Hepatocyte (in vitro differentiated cells): ENCODE measurements at regions not wholly inside any gene's neighbourhood (a gene's known extent, or its start where the extent isn't known, plus 50 kb on each side); places are given as distances from the start of the nearest gene placed in this dataset.
A peak's percentile ranks its signal among the peaks of the same experiment; 100 is the strongest.

ENCODE experiments used
- DNase-seq: peaks from one replicate; pipeline ENCODE4 v3.0.0-alpha.2; 2016; ENCODE audit warnings: low spot score
- H2AFZ ChIP-seq: fragments of 200-600 bp; sonication (generic); 2 replicates; pipeline ENCODE4 v1.6.0; 2016; ENCODE audit warnings: antibody characterized with exemption, mild to moderate bottlenecking
- H3K27ac ChIP-seq: fragments of 200-600 bp; sonication (generic); 2 replicates; pipeline ENCODE4 v1.5.1; 2016; ENCODE audit warnings: mild to moderate bottlenecking
- H3K27me3 ChIP-seq: fragments of 200-600 bp; sonication (generic); 2 replicates; pipeline ENCODE4 v1.6.1; 2016
- H3K36me3 ChIP-seq: fragments of 200-600 bp; sonication (generic); replicated peaks from 2 replicates; pipeline ENCODE4 v1.5.1; 2016; ENCODE audit warnings: low read depth; ENCODE audit not compliant: insufficient read depth
- H3K4me1 ChIP-seq: fragments of 200-600 bp; sonication (generic); 2 replicates; pipeline ENCODE4 v1.5.1; 2016; ENCODE audit warnings: mild to moderate bottlenecking, moderate library complexity; ENCODE audit not compliant: insufficient read depth
- H3K4me2 ChIP-seq: fragments of 200-600 bp; sonication (generic); 2 replicates; pipeline ENCODE4 v1.6.0; 2016
- H3K4me3 ChIP-seq: fragments of 200-600 bp; sonication (generic); 2 replicates; pipeline ENCODE4 v1.5.1; 2016; ENCODE audit warnings: mild to moderate bottlenecking
- H3K79me2 ChIP-seq: fragments of 200-600 bp; sonication (generic); 2 replicates; pipeline ENCODE4 v1.6.0; 2017; ENCODE audit warnings: mild to moderate bottlenecking
- H3K9me2 ChIP-seq: fragments of 200-600 bp; sonication (generic); replicated peaks from 2 replicates; pipeline ENCODE4 v1.6.0; 2017; ENCODE audit warnings: mild to moderate bottlenecking; ENCODE audit not compliant: insufficient read depth
- H3K9me3 ChIP-seq: fragments of 200-600 bp; sonication (generic); 2 replicates; pipeline ENCODE4 v1.5.1; 2016; ENCODE audit warnings: low read depth, mild to moderate bottlenecking
- H4K20me1 ChIP-seq: fragments of 200-600 bp; sonication (generic); 2 replicates; pipeline ENCODE4 v1.6.0; 2016; ENCODE audit warnings: mild to moderate bottlenecking; ENCODE audit not compliant: insufficient read depth, poor library complexity, severe bottlenecking
- CTCF ChIP-seq: fragments of 200-600 bp; sonication (generic); IDR thresholded peaks from 2 replicates; pipeline ENCODE4 v1.5.1; 2016; ENCODE audit warnings: antibody characterized with exemption, mild to moderate bottlenecking; ENCODE audit not compliant: poor library complexity
- EZH2 ChIP-seq: fragments of 200-600 bp; sonication (generic); IDR thresholded peaks from 2 replicates; pipeline ENCODE4 v1.6.1; 2016; ENCODE audit warnings: antibody characterized with exemption, mild to moderate bottlenecking, borderline replicate concordance
- EZH2phosphoT487 ChIP-seq: fragments of 200-600 bp; sonication (generic); IDR thresholded peaks from one replicate; pipeline ENCODE4 v1.6.1; 2018; ENCODE audit warnings: antibody characterized with exemption, mild to moderate bottlenecking, low read depth, moderate library complexity; ENCODE audit not compliant: unreplicated experiment, severe bottlenecking
- WGBS: methylation state at CpG from one replicate; pipeline ENCODE4 v1.1.6; 2016; ENCODE audit warnings: low lambda C conversion rate; ENCODE audit errors: missing lambda C conversion rate; 5-methylcytosine and 5-hydroxymethylcytosine counted together

DNA sequence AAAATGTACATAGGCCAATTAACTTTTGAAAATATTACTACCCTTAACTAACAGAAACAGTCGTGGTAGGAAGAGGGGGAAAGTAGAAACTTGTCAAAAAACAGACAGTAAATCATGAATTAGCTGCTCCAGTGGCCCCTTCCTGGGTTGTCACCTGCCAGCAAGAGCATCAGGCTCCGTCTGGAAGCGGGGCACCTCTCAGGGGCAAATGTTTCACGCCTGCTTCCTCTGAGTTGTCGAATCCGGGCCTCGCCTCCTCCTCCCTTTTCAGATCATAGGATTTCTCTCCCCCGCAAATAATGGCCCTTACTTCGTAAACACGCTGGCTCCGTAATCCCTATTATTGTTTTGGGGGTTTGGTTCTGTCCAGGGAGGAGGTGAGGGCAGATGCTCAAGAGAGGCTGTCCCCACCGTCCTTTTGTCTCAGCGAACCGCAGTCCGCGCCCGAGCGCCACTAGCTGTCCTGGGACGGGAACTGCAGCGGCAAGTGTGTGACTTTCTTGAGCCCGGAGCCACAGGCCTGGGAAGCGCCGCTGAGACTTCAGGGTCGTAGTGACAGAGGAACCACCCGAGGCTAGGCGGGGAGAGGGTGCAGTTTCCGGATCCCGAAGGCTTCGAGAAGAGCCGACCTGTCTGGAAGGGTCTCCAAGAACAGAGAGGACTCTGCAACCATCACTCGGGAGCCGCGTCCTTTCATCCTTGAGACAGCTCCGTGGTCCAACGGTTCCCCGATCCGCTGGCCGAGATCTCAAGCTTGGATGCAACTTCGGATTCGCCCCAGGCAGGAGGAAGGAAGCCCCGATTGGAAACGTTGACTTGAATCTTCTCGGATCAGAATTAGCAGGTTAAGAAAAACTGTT is 214.5 kb upstream of the ZNF184 start:
- Histone ChIP-seq H4K20me1 (no peaks in the 10 kb centered on the region), H2AFZ (peak overlapping the region; percentile 69), H3K4me2 (peak overlapping the region; percentile 81), H3K79me2 (no peaks in the 10 kb centered on the region), H3K4me3 (peak overlapping the region; percentile 73), H3K9me2 (no peaks in the 10 kb centered on the region), H3K27me3 (peaks cover 4% of the 10 kb centered on the region), H3K9me3 (no peaks in the 10 kb centered on the region), H3K36me3 (no peaks in the 10 kb centered on the region), H3K27ac (peak overlapping the region; percentile 74), H3K4me1 (no peaks in the 10 kb centered on the region)
- 1% methylated on average over 42 of the region's 43 CpGs for WGBS
- peak; percentile 93 for DNase-seq
- peak; percentile 70 for TF ChIP-seq CTCF
- no peak for TF ChIP-seq EZH2

DNA sequence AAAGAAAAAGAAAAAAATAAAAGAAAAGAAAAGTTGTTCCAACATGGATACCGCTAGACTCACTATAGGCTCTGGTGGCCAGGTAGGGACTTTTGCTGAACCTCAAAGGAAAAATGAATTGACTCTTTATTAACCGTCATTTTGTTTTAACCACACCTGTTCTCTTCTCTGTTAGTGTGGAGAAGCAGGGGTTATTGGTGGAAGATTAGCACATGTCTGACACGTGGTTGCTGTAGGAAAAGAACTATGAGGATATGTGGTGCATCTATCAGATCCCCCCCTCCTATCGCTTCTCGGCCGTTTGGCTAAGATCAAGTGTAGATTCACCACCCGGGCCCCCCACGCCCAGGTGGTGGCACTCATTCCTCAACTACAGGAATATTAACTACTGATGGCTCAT is 212.4 kb upstream of the ZNF184 start:
- Histone ChIP-seq H2AFZ (no peak overlapping the region), H3K27ac (no peak overlapping the region), H3K27me3 (peaks cover 25% of the 10 kb centered on the region), H3K36me3 (no peaks in the 10 kb centered on the region), H4K20me1 (no peaks in the 10 kb centered on the region), H3K4me1 (peaks cover 9% of the 10 kb centered on the region), H3K4me3 (no peak overlapping the region), H3K9me3 (no peaks in the 10 kb centered on the region), H3K79me2 (no peaks in the 10 kb centered on the region), H3K4me2 (no peak overlapping the region), H3K9me2 (no peaks in the 10 kb centered on the region)
- WGBS = 92% methylated on average over 8 of the region's 8 CpGs
- TF ChIP-seq EZH2phosphoT487 (no peak), EZH2 (no peak), CTCF (no peak)
- no peak for DNase-seq

- no peaks in the 10 kb centered on the region for H3K9me3 ChIP-seq
- WGBS = 48% methylated on average over 34 of the region's 34 CpGs
- H3K27ac ChIP-seq = no peak overlapping the region
- DNase-seq = peak; percentile 65
- no peak for TF ChIP-seq EZH2
- no peak for TF ChIP-seq EZH2phosphoT487
- no peak for TF ChIP-seq CTCF
- no peaks in the 10 kb centered on the region for H4K20me1 ChIP-seq
- no peaks in the 10 kb centered on the region for H3K79me2 ChIP-seq
- H2AFZ ChIP-seq = no peak overlapping the region
- no peak overlapping the region for H3K4me3 ChIP-seq
- peaks cover 33% of the 10 kb centered on the region for H3K27me3 ChIP-seq
- H3K4me1 ChIP-seq = peaks cover 12% of the 10 kb centered on the region
- H3K9me2 ChIP-seq = no peaks in the 10 kb centered on the region
- no peaks in the 10 kb centered on the region for H3K36me3 ChIP-seq
- no peak overlapping the region for H3K4me2 ChIP-seq
Measured at GRCh38 chr6:27684264-27685211, 211.6 kb upstream of the ZNF184 start.
